Smooth muscle cell (in vitro differentiated cells): ENCODE measurements at regions not wholly inside any gene's neighbourhood (a gene's known extent, or its start where the extent isn't known, plus 50 kb on each side); places are given as distances from the start of the nearest gene placed in this dataset.

Experiments
- DNase-seq: peaks from one replicate; lab custom pipeline; 2025; ENCODE audit not compliant: unreplicated experiment; lab: John Stamatoyannopoulos, UW
- H2AFZ ChIP-seq: fragments of 200-600 bp; sonication (generic); 2 replicates; pipeline ENCODE4 v1.6.0; 2016; ENCODE audit warnings: antibody characterized with exemption, low read depth, mild to moderate bottlenecking
- H3F3A ChIP-seq: fragments of 200-600 bp; sonication (generic); 2 replicates; pipeline ENCODE4 v1.6.0; 2017; ENCODE audit warnings: antibody characterized with exemption, low read depth
- H3K27ac ChIP-seq: fragments of 200-600 bp; sonication (generic); 2 replicates; pipeline ENCODE4 v1.5.1; 2016; ENCODE audit warnings: low read depth, mild to moderate bottlenecking
- H3K27me3 ChIP-seq: fragments of 200-600 bp; sonication (generic); 2 replicates; pipeline ENCODE4 v1.6.1; 2016; ENCODE audit warnings: low read depth, mild to moderate bottlenecking
- H3K36me3 ChIP-seq: fragments of 200-600 bp; sonication (generic); 2 replicates; pipeline ENCODE4 v1.5.1; 2016; ENCODE audit warnings: low read depth
- H3K4me1 ChIP-seq: fragments of 200-600 bp; sonication (generic); 2 replicates; pipeline ENCODE4 v1.5.1; 2016; ENCODE audit warnings: low read depth
- H3K4me2 ChIP-seq: fragments of 200-600 bp; sonication (generic); 2 replicates; pipeline ENCODE4 v1.6.0; 2016; ENCODE audit warnings: mild to moderate bottlenecking
- H3K4me3 ChIP-seq: fragments of 200-600 bp; sonication (generic); 2 replicates; pipeline ENCODE4 v1.5.1; 2016; ENCODE audit warnings: mild to moderate bottlenecking
- H3K79me2 ChIP-seq: fragments of 200-600 bp; sonication (generic); 2 replicates; pipeline ENCODE4 v1.6.0; 2016; ENCODE audit warnings: low read depth, mild to moderate bottlenecking
- H3K9ac ChIP-seq: fragments of 200-600 bp; sonication (generic); 2 replicates; pipeline ENCODE4 v1.6.0; 2016; ENCODE audit warnings: low read depth
- H3K9me3 ChIP-seq: fragments of 200-600 bp; sonication (generic); replicated peaks from 2 replicates; pipeline ENCODE4 v1.5.1; 2016; ENCODE audit warnings: low read depth
- H4K20me1 ChIP-seq: fragments of 200-600 bp; sonication (generic); 2 replicates; pipeline ENCODE4 v1.6.0; 2016; ENCODE audit warnings: low read depth
- WGBS: methylation state at CpG from one replicate; pipeline ENCODE4 v1.1.7; 2016; ENCODE audit warnings: low lambda C conversion rate; 5-methylcytosine and 5-hydroxymethylcytosine counted together
- TF ChIP-seq, protein P1 (sequence below): fragments of 200-600 bp; sonication (generic); IDR thresholded peaks from 2 replicates; pipeline ENCODE4 v1.5.1; 2017; ENCODE audit warnings: borderline replicate concordance, mild to moderate bottlenecking, antibody characterized with exemption; ENCODE audit not compliant: insufficient read depth, poor library complexity, severe bottlenecking

DNA sequence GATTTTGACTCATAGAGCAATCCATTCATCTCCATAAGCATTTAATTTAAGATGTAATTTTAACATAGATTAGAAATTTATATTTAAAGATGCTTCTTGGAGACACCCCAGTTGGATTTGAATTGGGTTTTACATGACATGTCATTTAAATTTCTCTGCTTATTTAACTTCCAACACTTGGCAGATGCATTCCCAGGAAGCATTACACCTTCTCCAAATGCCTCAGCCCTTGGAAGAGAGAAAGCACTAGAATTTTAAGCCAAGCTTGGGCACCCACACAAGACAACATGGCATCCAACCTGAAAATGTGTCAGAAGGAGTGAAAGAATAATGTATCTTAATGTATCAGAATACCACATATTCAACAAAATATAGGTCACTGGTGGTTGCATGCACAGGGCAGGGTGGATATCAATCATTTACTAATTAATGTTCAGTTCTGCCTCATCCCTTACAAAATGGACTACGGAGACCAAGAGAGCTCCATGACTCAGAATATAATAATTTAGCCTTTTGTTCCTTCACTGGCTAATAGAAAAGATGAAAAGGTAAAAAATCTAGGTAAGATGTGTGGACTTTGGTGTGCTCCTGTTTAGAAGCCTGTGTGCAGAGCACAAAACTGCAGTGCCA is 541.7 kb upstream of the SORCS1 start:
- Histone ChIP-seq H3K4me2 (no peak overlapping the region), H3K79me2 (no peaks in the 10 kb centered on the region), H4K20me1 (no peaks in the 10 kb centered on the region), H2AFZ (no peak overlapping the region), H3K4me3 (no peak overlapping the region), H3K36me3 (no peaks in the 10 kb centered on the region), H3K27ac (no peak overlapping the region), H3F3A (no peaks in the 10 kb centered on the region), H3K9ac (no peak overlapping the region), H3K4me1 (no peaks in the 10 kb centered on the region), H3K9me3 (no peaks in the 10 kb centered on the region), H3K27me3 (no peaks in the 10 kb centered on the region)
- no peak for DNase-seq
- TF ChIP-seq, protein P1, sequence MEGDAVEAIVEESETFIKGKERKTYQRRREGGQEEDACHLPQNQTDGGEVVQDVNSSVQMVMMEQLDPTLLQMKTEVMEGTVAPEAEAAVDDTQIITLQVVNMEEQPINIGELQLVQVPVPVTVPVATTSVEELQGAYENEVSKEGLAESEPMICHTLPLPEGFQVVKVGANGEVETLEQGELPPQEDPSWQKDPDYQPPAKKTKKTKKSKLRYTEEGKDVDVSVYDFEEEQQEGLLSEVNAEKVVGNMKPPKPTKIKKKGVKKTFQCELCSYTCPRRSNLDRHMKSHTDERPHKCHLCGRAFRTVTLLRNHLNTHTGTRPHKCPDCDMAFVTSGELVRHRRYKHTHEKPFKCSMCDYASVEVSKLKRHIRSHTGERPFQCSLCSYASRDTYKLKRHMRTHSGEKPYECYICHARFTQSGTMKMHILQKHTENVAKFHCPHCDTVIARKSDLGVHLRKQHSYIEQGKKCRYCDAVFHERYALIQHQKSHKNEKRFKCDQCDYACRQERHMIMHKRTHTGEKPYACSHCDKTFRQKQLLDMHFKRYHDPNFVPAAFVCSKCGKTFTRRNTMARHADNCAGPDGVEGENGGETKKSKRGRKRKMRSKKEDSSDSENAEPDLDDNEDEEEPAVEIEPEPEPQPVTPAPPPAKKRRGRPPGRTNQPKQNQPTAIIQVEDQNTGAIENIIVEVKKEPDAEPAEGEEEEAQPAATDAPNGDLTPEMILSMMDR: no peak
- 93% methylated on average over 1 of the region's 1 CpG for WGBS

GRCh38 chr10:107701943-107702342 is 537.4 kb upstream of the SORCS1 start:
- H3K4me1 ChIP-seq: no peaks in the 10 kb centered on the region
- no peak overlapping the region for H3K4me2 ChIP-seq
- no peaks in the 10 kb centered on the region for H3F3A ChIP-seq
- no peak overlapping the region for H3K27ac ChIP-seq
- H3K27me3 ChIP-seq: no peaks in the 10 kb centered on the region
- no peaks in the 10 kb centered on the region for H3K36me3 ChIP-seq
- no peak overlapping the region for H3K9ac ChIP-seq
- H3K4me3 ChIP-seq: no peak overlapping the region
- no peak overlapping the region for H2AFZ ChIP-seq
- TF ChIP-seq, protein P1: no peak
- H3K9me3 ChIP-seq: no peaks in the 10 kb centered on the region
- DNase-seq: no peak
- H3K79me2 ChIP-seq: no peaks in the 10 kb centered on the region
- no peaks in the 10 kb centered on the region for H4K20me1 ChIP-seq

DNA sequence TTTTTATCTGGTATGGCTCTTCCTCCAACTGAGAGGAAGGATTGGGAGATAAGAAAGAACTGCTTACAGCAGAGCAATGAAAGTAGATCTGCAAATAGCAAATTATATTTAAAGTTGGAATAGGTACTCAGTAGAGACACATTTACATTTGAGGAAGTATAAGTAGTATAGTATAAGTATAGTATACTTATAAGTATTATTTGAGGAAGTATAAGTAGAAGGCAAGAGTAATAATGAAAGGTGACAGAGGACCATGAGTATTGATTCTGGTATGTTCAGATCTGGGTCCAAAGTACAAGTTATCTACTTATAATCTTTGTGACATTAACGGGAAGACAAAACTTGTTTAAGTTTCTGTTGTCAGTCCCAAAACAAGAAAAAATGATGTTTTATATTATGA is 527.6 kb upstream of the SORCS1 start:
- H3K4me2 ChIP-seq: no peak overlapping the region
- no peaks in the 10 kb centered on the region for H3K4me1 ChIP-seq
- TF ChIP-seq, protein P1: no peak
- H4K20me1 ChIP-seq: no peaks in the 10 kb centered on the region
- H3F3A ChIP-seq: no peaks in the 10 kb centered on the region
- no peaks in the 10 kb centered on the region for H3K36me3 ChIP-seq
- no peaks in the 10 kb centered on the region for H3K27me3 ChIP-seq
- H3K27ac ChIP-seq: no peak overlapping the region
- WGBS: 82% methylated on average over 1 of the region's 1 CpG
- no peaks in the 10 kb centered on the region for H3K79me2 ChIP-seq
- no peaks in the 10 kb centered on the region for H3K9me3 ChIP-seq
- DNase-seq: no peak
- H3K9ac ChIP-seq: no peak overlapping the region
- no peak overlapping the region for H2AFZ ChIP-seq
- H3K4me3 ChIP-seq: no peak overlapping the region

GRCh38 chr10:107689323-107689722 is 524.8 kb upstream of the SORCS1 start:
- WGBS: 77% methylated on average over 2 of the region's 2 CpGs
- H3K9me3 ChIP-seq: no peaks in the 10 kb centered on the region

More at GRCh38 chr10:107689323-107689722, 524.8 kb upstream of the SORCS1 start:
- Histone ChIP-seq H3K4me3 (no peak overlapping the region), H3K36me3 (no peaks in the 10 kb centered on the region), H3K9ac (no peak overlapping the region), H2AFZ (no peak overlapping the region), H3K4me2 (no peak overlapping the region), H3K27me3 (no peaks in the 10 kb centered on the region), H3K79me2 (no peaks in the 10 kb centered on the region), H3K27ac (no peak overlapping the region), H4K20me1 (no peaks in the 10 kb centered on the region), H3K4me1 (no peaks in the 10 kb centered on the region), H3F3A (no peaks in the 10 kb centered on the region)
- TF ChIP-seq, protein P1: no peak
- no peak for DNase-seq
